ENCODE measurements at regions not wholly inside any gene's neighbourhood (a gene's known extent, or its start where the extent isn't known, plus 50 kb on each side); places are given as distances from the start of the nearest gene placed in this dataset.

DNA sequence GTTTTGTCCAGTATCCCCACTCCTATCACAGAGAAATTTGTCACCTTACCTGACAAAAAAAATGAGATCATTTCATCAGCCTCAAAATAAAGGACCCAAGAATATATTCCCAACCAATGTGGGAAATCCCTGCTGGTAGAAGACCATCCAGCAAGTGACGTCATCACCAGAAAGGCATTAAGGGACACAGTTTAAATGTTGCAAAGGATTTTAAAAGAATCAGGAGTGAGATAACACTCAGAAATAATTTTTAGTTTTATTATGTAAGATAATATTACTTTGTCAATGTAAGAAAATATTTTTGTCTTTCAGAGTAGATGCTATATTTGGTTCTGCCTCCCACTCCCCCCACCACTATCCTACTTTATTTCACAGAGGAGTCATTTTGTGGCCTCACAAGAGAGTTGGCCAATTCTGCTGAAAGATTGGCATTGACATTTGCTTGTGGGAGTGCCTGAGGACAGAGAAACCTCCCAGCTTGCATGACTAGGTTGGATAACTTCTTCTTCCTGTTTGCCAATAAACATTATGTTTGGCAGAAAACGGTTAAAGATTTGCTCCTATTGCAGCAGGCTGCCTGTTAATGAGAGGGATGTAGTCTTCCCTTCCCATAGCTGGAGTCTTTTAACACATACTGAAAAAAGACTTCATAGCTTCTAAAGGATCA, 288.6 kb upstream of the DAB2 start:
- no peaks in the 10 kb centered on the region for H3K27me3 ChIP-seq (ENCODE audit: insufficient read depth, low read length)
- H3K9ac ChIP-seq (ENCODE audit: low read depth, low read length): no peak overlapping the region
- H3K27ac ChIP-seq (ENCODE audit: low read depth, low read length): no peak overlapping the region
- WGBS: 86% methylated on average over 1 of the region's 2 CpGs
- no peak overlapping the region for H3K4me3 ChIP-seq (ENCODE audit: low read length)
- H3K36me3 ChIP-seq (ENCODE audit: insufficient read depth, low read length): no peaks in the 10 kb centered on the region
- no peaks in the 10 kb centered on the region for H3K9me3 ChIP-seq (ENCODE audit: insufficient read depth, low read depth, low read length)
- no peaks in the 10 kb centered on the region for H3K4me1 ChIP-seq (ENCODE audit: insufficient read depth, low read length)

DNA sequence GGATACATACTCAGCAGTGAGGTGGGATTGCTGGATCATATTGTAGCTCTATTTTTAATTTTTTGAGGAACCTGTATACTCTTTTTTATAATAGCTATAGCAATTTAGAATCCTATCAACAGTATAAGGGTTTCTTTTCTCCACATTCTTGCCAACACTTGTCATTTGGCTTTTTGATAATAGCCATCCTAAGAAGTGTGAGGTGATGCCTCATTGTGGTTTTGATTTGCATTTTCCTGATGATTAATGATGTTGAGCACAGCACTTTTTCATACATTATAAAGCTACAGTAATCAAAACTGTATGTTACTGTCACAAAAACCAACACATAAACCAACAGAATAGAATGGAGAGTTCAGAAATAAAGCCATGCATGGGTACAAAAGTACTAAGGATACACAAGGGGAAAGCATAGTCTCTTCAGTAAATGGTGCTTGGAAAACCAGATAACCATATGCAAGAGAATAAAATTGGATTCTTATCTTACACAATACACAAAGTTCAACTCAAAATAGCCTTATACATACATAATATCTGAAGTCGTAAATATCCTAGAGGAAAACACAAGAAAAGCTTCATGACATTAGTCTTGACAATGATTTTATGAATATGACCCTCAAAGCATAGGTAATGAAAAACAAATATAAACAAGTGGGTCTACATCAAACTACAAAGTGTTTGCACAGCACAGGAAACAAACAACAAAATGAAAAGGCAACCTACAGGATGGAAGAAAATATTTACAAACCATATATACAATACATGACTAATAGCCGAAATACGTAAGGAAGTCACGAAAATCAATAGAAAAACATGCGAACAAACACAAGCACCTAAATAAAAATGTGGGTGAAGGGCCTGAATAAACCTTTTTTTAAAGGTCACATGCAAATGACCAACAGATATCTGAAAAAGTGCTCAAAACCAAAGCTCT, 287.8 kb upstream of the DAB2 start:
- no peaks in the 10 kb centered on the region for H3K4me1 ChIP-seq (ENCODE audit: insufficient read depth, low read length)
- H3K9me3 ChIP-seq (ENCODE audit: insufficient read depth, low read depth, low read length): no peaks in the 10 kb centered on the region
- H3K27me3 ChIP-seq (ENCODE audit: insufficient read depth, low read length): no peaks in the 10 kb centered on the region
- WGBS: 93% methylated on average over 5 of the region's 5 CpGs
- H3K27ac ChIP-seq (ENCODE audit: low read depth, low read length): no peak overlapping the region
- no peaks in the 10 kb centered on the region for H3K36me3 ChIP-seq (ENCODE audit: insufficient read depth, low read length)
- no peak overlapping the region for H3K9ac ChIP-seq (ENCODE audit: low read depth, low read length)
- H3K4me3 ChIP-seq (ENCODE audit: low read length): no peak overlapping the region

DNA sequence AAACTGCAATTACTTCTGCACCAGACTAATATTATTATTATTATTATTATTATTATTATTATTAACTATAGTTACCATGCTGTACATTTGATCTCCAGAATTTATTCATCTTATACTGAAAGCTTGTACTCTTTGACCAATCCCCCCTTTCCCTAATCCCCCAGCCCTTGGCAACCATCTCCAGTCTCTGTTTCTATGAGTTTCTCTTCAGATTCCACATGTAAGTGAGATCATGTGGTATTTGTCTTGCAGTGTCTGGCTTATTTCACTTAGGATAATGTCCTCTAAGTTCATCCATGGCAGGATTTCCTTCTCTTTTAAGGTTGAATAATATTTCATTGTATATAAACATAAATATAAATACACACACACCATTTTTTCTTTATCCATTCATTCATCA, 287.0 kb upstream of the DAB2 start:
- Histone ChIP-seq H3K9me3 (ENCODE audit: insufficient read depth, low read depth, low read length) (no peaks in the 10 kb centered on the region), H3K27ac (ENCODE audit: low read depth, low read length) (no peak overlapping the region), H3K27me3 (ENCODE audit: insufficient read depth, low read length) (no peaks in the 10 kb centered on the region), H3K4me1 (ENCODE audit: insufficient read depth, low read length) (no peaks in the 10 kb centered on the region), H3K36me3 (ENCODE audit: insufficient read depth, low read length) (no peaks in the 10 kb centered on the region), H3K4me3 (ENCODE audit: low read length) (no peak overlapping the region), H3K9ac (ENCODE audit: low read depth, low read length) (no peak overlapping the region)

DNA sequence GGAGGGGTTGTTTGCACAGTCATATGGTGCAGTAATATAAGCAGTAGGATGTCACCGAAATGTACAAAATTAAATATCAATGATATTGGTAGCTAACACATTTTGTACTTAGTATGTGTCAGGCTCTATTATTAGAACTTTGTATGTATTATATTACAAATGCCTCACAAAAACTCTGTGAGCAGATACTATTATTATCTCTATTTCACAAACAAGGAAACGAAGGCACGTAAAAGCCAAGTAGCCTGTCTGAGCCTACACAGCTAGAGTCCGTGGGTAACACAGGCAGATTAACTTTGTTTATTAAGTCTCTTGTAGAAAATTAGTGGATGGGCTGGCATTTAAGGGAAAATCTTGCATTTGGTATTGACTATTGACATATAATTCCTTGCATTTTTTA, 284.3 kb upstream of the DAB2 start:
- H3K9me3 ChIP-seq (ENCODE audit: insufficient read depth, low read depth, low read length): no peaks in the 10 kb centered on the region
- H3K36me3 ChIP-seq (ENCODE audit: insufficient read depth, low read length): no peaks in the 10 kb centered on the region
- 93% methylated on average over 3 of the region's 4 CpGs for WGBS
- no peak overlapping the region for H3K4me3 ChIP-seq (ENCODE audit: low read length)
- no peak overlapping the region for H3K27ac ChIP-seq (ENCODE audit: low read depth, low read length)
- H3K9ac ChIP-seq (ENCODE audit: low read depth, low read length): no peak overlapping the region
- H3K27me3 ChIP-seq (ENCODE audit: insufficient read depth, low read length): no peaks in the 10 kb centered on the region
- H3K4me1 ChIP-seq (ENCODE audit: insufficient read depth, low read length): no peaks in the 10 kb centered on the region

DNA sequence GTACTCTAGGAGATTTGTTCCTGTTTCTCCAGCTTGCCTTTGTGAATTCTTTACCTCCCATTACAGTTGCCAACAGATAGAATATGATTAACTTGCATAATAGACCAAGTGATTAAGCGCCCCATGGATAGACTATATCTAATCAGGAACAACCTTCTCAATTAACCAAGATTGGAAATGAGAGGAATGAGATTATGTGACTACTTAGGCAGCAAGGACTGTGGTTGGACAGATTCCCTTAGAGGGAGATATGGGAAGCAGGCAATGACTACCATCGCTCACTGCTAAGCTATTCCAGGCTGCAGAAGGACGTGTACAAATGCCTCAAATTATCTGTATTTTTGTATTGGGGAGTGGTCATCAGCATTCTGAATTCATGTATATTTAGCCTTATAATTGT, 278.1 kb upstream of the DAB2 start:
- Histone ChIP-seq H3K9me3 (ENCODE audit: insufficient read depth, low read depth, low read length) (no peaks in the 10 kb centered on the region), H3K4me3 (ENCODE audit: low read length) (no peak overlapping the region), H3K36me3 (ENCODE audit: insufficient read depth, low read length) (no peaks in the 10 kb centered on the region), H3K9ac (ENCODE audit: low read depth, low read length) (no peak overlapping the region), H3K27me3 (ENCODE audit: insufficient read depth, low read length) (no peaks in the 10 kb centered on the region), H3K4me1 (ENCODE audit: insufficient read depth, low read length) (no peaks in the 10 kb centered on the region), H3K27ac (ENCODE audit: low read depth, low read length) (no peak overlapping the region)
- 89% methylated on average over 2 of the region's 3 CpGs for WGBS

DNA sequence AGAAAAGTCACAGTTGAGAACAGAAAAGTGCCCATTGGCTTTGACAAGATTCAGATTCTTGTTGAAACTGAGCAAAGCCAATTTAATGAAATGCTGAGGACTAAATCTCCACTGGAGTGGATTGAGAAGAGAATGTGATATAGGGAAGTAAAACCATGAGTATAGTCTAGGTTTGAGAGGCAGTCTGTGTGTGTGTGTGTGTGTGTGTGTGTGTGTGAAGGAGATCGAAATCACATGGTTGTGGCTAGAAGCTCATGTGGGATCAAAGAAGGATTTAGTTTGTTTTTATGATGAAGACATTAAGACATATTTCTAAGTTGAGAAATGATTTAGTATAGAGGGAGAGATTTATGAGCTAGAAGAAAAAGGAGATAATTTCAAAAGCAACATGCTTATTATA, 275.7 kb upstream of the DAB2 start:
- Histone ChIP-seq H3K4me1 (ENCODE audit: insufficient read depth, low read length) (no peaks in the 10 kb centered on the region), H3K9ac (ENCODE audit: low read depth, low read length) (no peak overlapping the region), H3K27ac (ENCODE audit: low read depth, low read length) (no peak overlapping the region), H3K4me3 (ENCODE audit: low read length) (no peak overlapping the region), H3K36me3 (ENCODE audit: insufficient read depth, low read length) (no peaks in the 10 kb centered on the region), H3K9me3 (ENCODE audit: insufficient read depth, low read depth, low read length) (no peaks in the 10 kb centered on the region), H3K27me3 (ENCODE audit: insufficient read depth, low read length) (no peaks in the 10 kb centered on the region)
- WGBS: 100% methylated on average over 1 of the region's 1 CpG

DNA sequence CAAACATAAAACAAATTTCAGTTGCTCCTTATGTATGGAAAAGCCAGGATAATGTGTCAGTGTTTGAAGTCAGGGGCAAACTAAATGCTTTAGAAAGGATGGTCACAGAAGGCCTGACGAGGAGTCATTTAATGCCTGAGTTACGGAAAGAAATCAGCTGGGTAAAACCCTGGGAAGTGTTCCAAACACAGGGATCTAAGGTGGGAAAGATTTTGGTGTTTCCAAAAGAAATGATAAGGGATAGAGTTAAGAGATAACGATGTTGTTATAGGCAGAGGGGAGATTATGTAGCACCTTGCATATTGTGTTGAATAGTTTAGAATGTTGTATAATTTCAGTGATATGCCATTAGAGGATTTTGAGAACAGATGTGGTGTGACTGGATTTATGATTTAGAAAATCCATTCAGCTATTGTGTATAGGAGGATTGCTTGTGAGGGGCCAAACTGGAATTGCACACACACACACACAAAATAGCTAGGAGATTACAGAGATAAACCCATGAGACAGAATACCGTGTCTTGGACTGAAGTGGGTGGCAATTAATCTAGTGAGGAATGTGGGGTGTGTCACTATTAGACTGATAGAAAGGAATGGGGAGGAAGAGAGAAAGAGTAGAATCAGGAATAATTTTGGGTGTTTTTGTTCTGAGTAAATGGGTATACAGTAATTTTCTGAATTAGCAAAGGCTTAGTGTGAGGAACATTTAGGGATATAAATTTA, 274.2 kb upstream of the DAB2 start:
- H3K27me3 ChIP-seq (ENCODE audit: insufficient read depth, low read length): no peaks in the 10 kb centered on the region
- no peak overlapping the region for H3K4me3 ChIP-seq (ENCODE audit: low read length)
- H3K4me1 ChIP-seq (ENCODE audit: insufficient read depth, low read length): no peaks in the 10 kb centered on the region
- H3K27ac ChIP-seq (ENCODE audit: low read depth, low read length): no peak overlapping the region
- H3K9ac ChIP-seq (ENCODE audit: low read depth, low read length): no peak overlapping the region
- 91% methylated on average over 4 of the region's 4 CpGs for WGBS
- H3K36me3 ChIP-seq (ENCODE audit: insufficient read depth, low read length): no peaks in the 10 kb centered on the region
- no peaks in the 10 kb centered on the region for H3K9me3 ChIP-seq (ENCODE audit: insufficient read depth, low read depth, low read length)

DNA sequence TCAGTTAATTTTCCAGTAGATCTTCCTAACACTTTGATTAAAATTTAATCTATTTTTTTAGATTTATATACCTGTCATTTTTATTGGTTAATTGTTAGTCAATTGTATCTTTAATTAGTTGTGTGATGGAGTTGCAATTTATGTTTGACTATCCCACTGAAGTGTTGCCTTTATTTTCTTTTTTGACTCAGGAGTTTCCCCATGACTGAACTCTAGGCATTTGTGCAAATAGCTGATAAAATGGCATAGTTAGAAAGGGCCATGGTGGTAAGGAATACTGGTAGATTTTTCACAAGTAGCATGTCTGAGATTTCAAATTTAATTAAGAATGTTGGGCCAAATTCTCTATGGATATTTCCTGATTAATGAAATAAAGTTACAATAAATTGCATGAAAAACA, 273.1 kb upstream of the DAB2 start:
- no peaks in the 10 kb centered on the region for H3K27me3 ChIP-seq (ENCODE audit: insufficient read depth, low read length)
- H3K4me1 ChIP-seq (ENCODE audit: insufficient read depth, low read length): no peaks in the 10 kb centered on the region
- no peak overlapping the region for H3K27ac ChIP-seq (ENCODE audit: low read depth, low read length)
- no peaks in the 10 kb centered on the region for H3K9me3 ChIP-seq (ENCODE audit: insufficient read depth, low read depth, low read length)
- H3K4me3 ChIP-seq (ENCODE audit: low read length): no peak overlapping the region
- no peak overlapping the region for H3K9ac ChIP-seq (ENCODE audit: low read depth, low read length)
- no peaks in the 10 kb centered on the region for H3K36me3 ChIP-seq (ENCODE audit: insufficient read depth, low read length)

DNA sequence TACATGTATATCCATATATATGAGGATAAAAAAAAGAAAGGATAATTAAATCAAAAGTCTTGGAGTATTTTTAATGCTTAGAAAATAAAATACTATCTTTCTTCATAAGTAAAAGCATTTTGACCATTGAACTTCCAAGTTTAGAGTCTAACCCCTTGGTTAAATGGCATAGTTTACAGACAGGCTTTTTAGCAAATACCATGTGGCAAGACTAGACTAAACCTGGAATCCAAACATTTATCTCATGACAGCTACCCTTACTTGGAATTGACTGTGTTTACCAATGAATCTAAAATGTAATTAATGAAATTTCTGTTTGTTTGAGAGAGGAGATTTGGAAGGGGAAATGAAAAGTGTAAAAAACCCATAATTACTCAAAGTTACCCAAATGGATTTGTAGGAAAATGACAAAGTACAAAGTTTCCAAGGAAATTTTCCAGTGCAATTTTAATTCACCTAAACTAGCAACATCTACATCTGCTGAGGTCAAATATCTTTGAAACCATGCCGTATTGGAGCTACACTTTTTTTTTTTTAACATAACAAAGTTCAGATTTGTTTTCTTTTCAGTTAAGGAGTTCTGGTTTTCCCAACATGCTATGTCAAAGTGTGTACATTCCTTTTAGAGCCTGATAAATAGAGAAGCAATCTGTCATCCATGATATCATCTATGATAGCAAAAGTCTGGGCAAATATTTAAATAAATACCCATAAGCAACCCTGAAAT, 272.1 kb upstream of the DAB2 start:
- Histone ChIP-seq H3K4me3 (ENCODE audit: low read length) (no peak overlapping the region), H3K9me3 (ENCODE audit: insufficient read depth, low read depth, low read length) (no peaks in the 10 kb centered on the region), H3K27me3 (ENCODE audit: insufficient read depth, low read length) (no peaks in the 10 kb centered on the region), H3K36me3 (ENCODE audit: insufficient read depth, low read length) (no peaks in the 10 kb centered on the region), H3K9ac (ENCODE audit: low read depth, low read length) (no peak overlapping the region), H3K4me1 (ENCODE audit: insufficient read depth, low read length) (no peaks in the 10 kb centered on the region), H3K27ac (ENCODE audit: low read depth, low read length) (no peak overlapping the region)
- 83% methylated on average over 1 of the region's 1 CpG for WGBS

DNA sequence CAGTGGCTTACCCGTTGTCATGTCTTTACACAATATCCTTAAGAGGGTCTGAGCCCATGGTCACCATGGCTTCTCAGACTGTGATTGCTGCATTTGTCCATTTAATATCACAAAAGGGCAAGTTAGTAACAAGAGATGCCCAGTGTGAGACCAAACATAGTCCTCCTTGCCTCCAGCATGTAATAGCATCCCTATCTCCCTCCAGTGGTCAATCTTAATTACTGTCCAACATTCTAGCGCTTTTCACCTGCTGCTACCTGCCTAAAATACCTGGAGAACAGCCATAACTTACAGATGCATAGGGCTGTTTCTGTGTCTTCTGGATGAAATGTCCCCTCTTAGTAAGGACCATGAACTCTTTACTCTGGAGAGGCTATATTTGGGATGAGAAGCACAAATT, 267.2 kb upstream of the DAB2 start:
- Histone ChIP-seq H3K9ac (ENCODE audit: low read depth, low read length) (no peak overlapping the region), H3K27me3 (ENCODE audit: insufficient read depth, low read length) (no peaks in the 10 kb centered on the region), H3K27ac (ENCODE audit: low read depth, low read length) (no peak overlapping the region), H3K9me3 (ENCODE audit: insufficient read depth, low read depth, low read length) (peaks cover 19% of the 10 kb centered on the region), H3K36me3 (ENCODE audit: insufficient read depth, low read length) (no peaks in the 10 kb centered on the region), H3K4me3 (ENCODE audit: low read length) (no peak overlapping the region), H3K4me1 (ENCODE audit: insufficient read depth, low read length) (no peaks in the 10 kb centered on the region)
- WGBS: 75% methylated on average over 2 of the region's 2 CpGs

DNA sequence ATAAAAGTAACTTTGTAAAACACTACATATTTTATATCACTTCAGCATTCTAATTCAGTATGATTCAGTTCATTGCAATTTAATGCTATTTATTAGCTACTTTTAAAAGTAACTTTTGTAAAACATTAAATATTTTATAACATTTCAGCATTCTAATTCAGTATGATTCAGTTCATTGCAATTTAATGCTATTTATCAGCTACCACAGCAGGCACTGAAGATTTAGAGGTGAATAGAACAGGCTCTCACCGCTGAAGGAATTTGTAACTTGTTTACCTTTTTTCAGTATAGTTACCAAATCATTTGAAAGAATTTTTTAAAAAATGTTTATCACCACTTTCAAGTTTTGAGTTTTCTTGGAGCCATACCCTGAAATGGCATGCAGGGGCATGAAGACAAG, 266.4 kb upstream of the DAB2 start:
- Histone ChIP-seq H3K9ac (ENCODE audit: low read depth, low read length) (no peak overlapping the region), H3K9me3 (ENCODE audit: insufficient read depth, low read depth, low read length) (peaks cover 19% of the 10 kb centered on the region), H3K27ac (ENCODE audit: low read depth, low read length) (no peak overlapping the region), H3K27me3 (ENCODE audit: insufficient read depth, low read length) (no peaks in the 10 kb centered on the region), H3K4me1 (ENCODE audit: insufficient read depth, low read length) (no peaks in the 10 kb centered on the region), H3K36me3 (ENCODE audit: insufficient read depth, low read length) (no peaks in the 10 kb centered on the region), H3K4me3 (ENCODE audit: low read length) (no peak overlapping the region)
- WGBS: 100% methylated on average over 1 of the region's 1 CpG
